ENCODE measurements at regions not wholly inside any gene's neighbourhood (a gene's known extent, or its start where the extent isn't known, plus 50 kb on each side); places are given as distances from the start of the nearest gene placed in this dataset.

GRCh38 chr11:70836071-70836470, 416.3 kb downstream of the SHANK2 start:
- no peak for TF ChIP-seq CTCF (IDR thresholded peaks at IDR 0.05; ENCODE audit: insufficient read depth, low read depth, low read length)
- TF ChIP-seq EZH2 (IDR thresholded peaks at IDR 0.05; ENCODE audit: insufficient read depth, low read length), result no peak
